HFF-Myc (cell line): ENCODE measurements at regions not wholly inside any gene's neighbourhood (a gene's known extent, or its start where the extent isn't known, plus 50 kb on each side); places are given as distances from the start of the nearest gene placed in this dataset.
A peak's percentile ranks its signal among the peaks of the same experiment; 100 is the strongest.

Experiments used
- DNase-seq: peaks from one replicate; pipeline ENCODE4 v3.0.0-alpha.2; 2011; ENCODE audit warnings: low read depth; ENCODE audit errors: extremely low read depth
- H3K4me3 ChIP-seq: replicated peaks from 2 replicates; pipeline ENCODE4 v1.5.1; 2011; ENCODE audit warnings: low read depth, mild to moderate bottlenecking, control low read depth, low read length
- TF ChIP-seq, protein P1 (sequence below): IDR thresholded peaks from 2 replicates; pipeline ENCODE4 v1.5.1; 2012; ENCODE audit warnings: mild to moderate bottlenecking, low read depth, low read length, control low read depth; ENCODE audit errors: missing control alignments

DNA sequence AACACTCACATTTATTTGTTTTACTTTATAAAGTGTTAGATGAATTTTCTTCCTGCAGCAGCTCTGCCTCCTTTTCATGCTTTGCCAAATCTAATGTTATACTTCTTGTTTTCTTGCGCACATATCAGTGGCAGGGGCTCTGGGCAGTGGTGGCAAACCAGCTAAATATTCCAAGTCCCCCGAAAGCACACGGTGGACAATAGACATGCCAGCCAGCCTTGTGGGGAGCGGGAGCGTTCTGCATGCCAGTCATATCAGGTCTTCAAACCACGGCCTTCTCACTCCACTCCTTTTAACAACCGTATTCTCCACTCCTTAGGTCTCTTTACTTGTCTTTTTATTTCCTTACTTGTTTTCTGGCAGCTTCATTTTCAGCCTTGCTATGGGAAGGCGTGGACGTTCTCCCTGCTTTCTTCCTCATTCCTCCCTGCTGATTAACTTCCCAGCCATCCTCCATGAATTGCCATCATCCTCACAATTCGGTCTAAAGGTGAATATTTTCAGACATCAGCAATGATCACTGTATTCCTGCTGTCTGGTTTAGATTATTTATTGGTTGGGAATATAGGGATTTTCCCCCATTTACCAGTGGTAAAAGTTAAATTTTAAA is 77.1 kb upstream of the WASF3 start:
- TF ChIP-seq, protein P1, sequence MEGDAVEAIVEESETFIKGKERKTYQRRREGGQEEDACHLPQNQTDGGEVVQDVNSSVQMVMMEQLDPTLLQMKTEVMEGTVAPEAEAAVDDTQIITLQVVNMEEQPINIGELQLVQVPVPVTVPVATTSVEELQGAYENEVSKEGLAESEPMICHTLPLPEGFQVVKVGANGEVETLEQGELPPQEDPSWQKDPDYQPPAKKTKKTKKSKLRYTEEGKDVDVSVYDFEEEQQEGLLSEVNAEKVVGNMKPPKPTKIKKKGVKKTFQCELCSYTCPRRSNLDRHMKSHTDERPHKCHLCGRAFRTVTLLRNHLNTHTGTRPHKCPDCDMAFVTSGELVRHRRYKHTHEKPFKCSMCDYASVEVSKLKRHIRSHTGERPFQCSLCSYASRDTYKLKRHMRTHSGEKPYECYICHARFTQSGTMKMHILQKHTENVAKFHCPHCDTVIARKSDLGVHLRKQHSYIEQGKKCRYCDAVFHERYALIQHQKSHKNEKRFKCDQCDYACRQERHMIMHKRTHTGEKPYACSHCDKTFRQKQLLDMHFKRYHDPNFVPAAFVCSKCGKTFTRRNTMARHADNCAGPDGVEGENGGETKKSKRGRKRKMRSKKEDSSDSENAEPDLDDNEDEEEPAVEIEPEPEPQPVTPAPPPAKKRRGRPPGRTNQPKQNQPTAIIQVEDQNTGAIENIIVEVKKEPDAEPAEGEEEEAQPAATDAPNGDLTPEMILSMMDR: no peak
- DNase-seq: no peak
- H3K4me3 ChIP-seq: no peak overlapping the region

DNA sequence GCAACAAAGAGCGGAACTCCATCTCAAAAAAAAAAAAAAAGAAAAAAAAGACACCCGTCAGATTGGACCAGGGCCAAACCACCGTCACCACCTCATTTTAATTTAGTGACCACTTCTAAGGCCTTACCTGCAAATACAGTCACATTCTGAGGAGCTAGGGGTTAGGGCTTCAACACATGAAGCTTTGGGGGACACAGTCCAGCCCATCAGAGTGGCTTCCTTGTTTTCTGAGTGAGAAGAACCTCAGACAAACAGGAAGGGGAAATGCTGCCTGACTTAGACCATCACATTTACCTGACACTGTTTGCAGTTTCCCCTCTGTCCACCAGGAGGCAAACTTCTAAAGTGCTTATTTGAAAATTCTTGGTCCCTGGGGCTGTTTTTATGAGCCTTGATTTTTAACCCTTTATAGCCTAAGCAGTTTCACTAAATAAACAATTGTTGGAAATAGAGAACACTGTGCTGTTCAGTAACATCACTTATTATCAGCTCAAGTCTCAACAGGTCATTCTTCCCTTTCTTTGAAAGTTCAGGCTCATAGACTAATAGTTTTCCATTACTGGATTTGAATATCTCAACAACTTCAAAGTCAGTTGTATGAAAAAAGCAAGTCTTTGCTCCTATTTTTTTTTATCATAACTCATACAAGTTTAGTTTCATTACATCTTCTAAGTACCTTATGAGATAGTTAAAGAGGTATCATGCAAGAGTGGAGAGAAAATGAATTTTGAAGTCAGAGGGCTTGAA is 74.9 kb upstream of the WASF3 start:
- H3K4me3 ChIP-seq: no peak overlapping the region
- DNase-seq: peak; percentile 75
- TF ChIP-seq, protein P1: peak; percentile 87

DNA sequence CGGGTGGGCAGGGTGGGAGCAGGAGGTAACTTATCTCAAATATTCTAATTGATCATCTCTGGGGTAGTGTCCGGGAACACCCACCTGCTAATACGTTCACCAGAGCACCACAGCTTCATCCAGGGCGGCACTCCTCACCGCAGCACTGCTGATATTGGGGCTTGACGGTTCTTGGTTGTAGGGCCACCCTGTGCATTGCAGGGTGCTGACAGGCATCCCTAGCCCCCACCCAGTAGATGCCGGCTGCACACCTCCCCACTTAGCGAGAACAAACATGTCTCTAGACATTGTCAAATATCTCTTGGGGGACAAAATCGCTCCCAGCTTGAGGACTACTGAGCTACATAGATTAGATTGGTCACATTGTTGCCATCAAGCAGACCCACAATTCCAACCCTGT is 73.9 kb upstream of the WASF3 start:
- TF ChIP-seq, protein P1: no peak
- no peak for DNase-seq
- H3K4me3 ChIP-seq: no peak overlapping the region

DNA sequence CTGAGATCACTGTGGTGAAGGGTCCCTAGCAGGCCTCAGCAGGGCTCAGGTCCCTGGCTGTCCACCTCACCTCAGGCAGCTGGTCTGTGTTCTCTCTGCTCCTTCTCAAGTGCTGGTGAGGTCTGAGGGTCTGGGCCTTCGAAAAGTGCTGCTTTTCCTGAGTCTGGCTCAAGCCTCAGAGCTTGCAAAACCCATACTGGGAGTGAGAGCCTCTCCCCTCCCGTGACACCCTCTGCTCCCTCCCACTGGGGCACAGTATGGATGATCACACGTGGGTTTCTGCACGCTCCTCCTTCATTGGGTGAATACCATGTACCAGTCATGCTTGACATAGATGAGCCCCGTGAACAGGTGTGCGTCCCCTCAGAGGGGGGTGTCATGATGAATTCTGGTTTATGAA is 73.3 kb upstream of the WASF3 start:
- TF ChIP-seq, protein P1: no peak
- no peak overlapping the region for H3K4me3 ChIP-seq
- DNase-seq: no peak

DNA sequence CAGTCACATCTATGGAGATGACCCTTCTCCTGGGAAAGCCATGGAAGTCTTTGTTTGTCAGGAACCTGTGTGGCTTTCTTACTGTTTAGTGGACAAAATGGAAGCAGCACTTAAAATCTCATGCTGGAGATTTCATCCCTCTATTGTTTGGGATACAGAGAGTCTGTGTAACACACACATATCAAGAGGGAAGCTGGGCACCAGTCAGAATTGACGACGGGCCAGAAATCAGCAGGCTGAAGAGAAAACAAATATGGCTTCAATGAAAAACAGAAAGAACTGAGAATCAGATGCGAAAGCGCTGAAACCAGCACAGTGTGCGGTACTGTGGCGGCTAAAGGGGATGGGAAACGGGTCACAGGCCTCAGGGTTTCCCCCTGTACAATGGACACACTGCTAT is 72.2 kb upstream of the WASF3 start:
- TF ChIP-seq, protein P1: no peak
- DNase-seq: no peak
- no peak overlapping the region for H3K4me3 ChIP-seq

DNA sequence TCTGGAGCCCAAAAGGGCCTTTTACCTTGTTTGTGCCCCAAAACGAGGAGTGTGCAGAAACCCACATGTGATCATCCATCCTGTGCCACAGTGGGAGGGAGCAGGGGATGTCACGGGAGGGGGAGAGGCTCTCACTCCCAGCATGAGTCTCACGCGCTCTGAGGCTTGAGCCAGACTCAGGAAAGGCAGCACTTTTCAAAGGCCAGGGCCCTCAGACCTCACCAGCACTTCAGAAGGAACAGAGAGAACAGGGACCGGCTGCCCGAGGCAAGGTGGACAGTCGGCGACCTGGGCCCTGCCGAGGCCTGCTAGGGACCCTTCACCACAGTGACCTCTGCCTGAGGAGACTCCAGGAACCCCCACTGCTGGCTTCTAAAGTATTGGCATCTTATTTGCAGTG is 71.7 kb upstream of the WASF3 start:
- no peak for DNase-seq
- TF ChIP-seq, protein P1: no peak
- no peak overlapping the region for H3K4me3 ChIP-seq

DNA sequence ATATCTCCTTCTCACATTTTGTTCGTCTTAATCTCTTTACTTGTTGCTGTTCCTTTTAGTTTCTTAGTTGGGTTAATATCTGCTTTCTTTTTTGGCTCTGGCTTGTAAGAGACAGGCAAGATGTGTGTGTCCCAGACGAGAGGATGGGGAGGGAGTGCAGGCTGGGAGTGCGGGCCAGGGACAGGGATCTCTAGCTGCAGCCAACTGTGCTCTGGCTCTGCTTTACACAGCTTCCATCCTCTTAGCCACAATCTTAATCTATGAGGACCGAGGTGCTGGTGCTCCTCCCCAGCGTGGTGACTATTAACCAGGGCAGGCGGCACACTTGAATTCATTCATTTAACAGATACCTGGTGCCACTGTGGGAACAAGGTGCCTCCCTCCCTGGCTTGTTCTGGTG is 70.9 kb upstream of the WASF3 start:
- no peak overlapping the region for H3K4me3 ChIP-seq
- DNase-seq: no peak
- TF ChIP-seq, protein P1: no peak
